GM21381 (cell line): ENCODE measurements at regions not wholly inside any gene's neighbourhood (a gene's known extent, or its start where the extent isn't known, plus 50 kb on each side); places are given as distances from the start of the nearest gene placed in this dataset.
"Not testable (repeated sequence)": the region's sequence is repeated elsewhere in the genome, so short reads cannot be mapped to it uniquely, and the experiment has no call there.

Experiments used
- ATAC-seq: cut with Tn5 transposase; IDR thresholded peaks from one replicate; pipeline ENCODE4 v1.9.1; 2021; ENCODE audit warnings: mild to moderate bottlenecking, moderate library complexity; ENCODE audit not compliant: unreplicated experiment

- ATAC-seq = not testable (repeated sequence)
Observed at GRCh38 chr9:42656789-42657188, 473.3 kb downstream of the SPATA31A6 start.

- not testable (repeated sequence) for ATAC-seq
Observed at GRCh38 chr9:42657496-42657895, 474.0 kb downstream of the SPATA31A6 start.

- not testable (repeated sequence) for ATAC-seq
Observed at GRCh38 chr9:42697146-42697545, 513.7 kb downstream of the SPATA31A6 start.

- not testable (repeated sequence) for ATAC-seq
Observed at GRCh38 chr9:42702890-42703289, 519.4 kb downstream of the SPATA31A6 start.

GRCh38 chr9:42724841-42725835 is 541.7 kb downstream of the SPATA31A6 start:
- ATAC-seq = not testable (repeated sequence)

GRCh38 chr9:42743030-42743814 is 559.8 kb downstream of the SPATA31A6 start:
- peak; percentile 77 for ATAC-seq

- not testable (repeated sequence) for ATAC-seq
Observed at GRCh38 chr9:42757251-42757650, 573.8 kb downstream of the SPATA31A6 start.

- ATAC-seq = not testable (repeated sequence)
Observed at GRCh38 chr9:42759320-42759719, 575.9 kb downstream of the SPATA31A6 start.

- ATAC-seq = not testable (repeated sequence)
Observed at GRCh38 chr9:42782201-42782600, 598.7 kb downstream of the SPATA31A6 start.

GRCh38 chr9:42792725-42793124 is 609.3 kb downstream of the SPATA31A6 start:
- not testable (repeated sequence) for ATAC-seq

- ATAC-seq = not testable (repeated sequence)
Observed at GRCh38 chr9:42798571-42798970, 615.1 kb downstream of the SPATA31A6 start.

GRCh38 chr9:42802716-42803115 is 619.3 kb downstream of the SPATA31A6 start:
- ATAC-seq = not testable (repeated sequence)

- ATAC-seq = not testable (repeated sequence)
Observed at GRCh38 chr9:42806674-42807073, 623.2 kb downstream of the SPATA31A6 start.

GRCh38 chr9:42821468-42821867 is 638.0 kb downstream of the SPATA31A6 start:
- ATAC-seq = not testable (repeated sequence)

- ATAC-seq = not testable (repeated sequence)
Observed at GRCh38 chr9:42848156-42848555, 664.7 kb downstream of the SPATA31A6 start.

- not testable (repeated sequence) for ATAC-seq
Observed at GRCh38 chr9:42850896-42851693, 667.6 kb downstream of the SPATA31A6 start.

- ATAC-seq = not testable (repeated sequence)
Observed at GRCh38 chr9:42851701-42852100, 668.2 kb downstream of the SPATA31A6 start.

- ATAC-seq = peak; percentile 90
Observed at GRCh38 chr9:42852133-42852930, 668.9 kb downstream of the SPATA31A6 start.

GRCh38 chr9:42860133-42860532 is 676.7 kb downstream of the SPATA31A6 start:
- ATAC-seq = not testable (repeated sequence)

GRCh38 chr9:42862465-42862864 is 679.0 kb downstream of the SPATA31A6 start:
- ATAC-seq = not testable (repeated sequence)
